GM19035 (cell line): ENCODE measurements at regions not wholly inside any gene's neighbourhood (a gene's known extent, or its start where the extent isn't known, plus 50 kb on each side); places are given as distances from the start of the nearest gene placed in this dataset.
"Not testable (repeated sequence)": the region's sequence is repeated elsewhere in the genome, so short reads cannot be mapped to it uniquely, and the experiment has no call there.

Experiments
- ATAC-seq: cut with Tn5 transposase; IDR thresholded peaks from one replicate; pipeline ENCODE4 v1.9.1; 2021; ENCODE audit not compliant: unreplicated experiment

DNA sequence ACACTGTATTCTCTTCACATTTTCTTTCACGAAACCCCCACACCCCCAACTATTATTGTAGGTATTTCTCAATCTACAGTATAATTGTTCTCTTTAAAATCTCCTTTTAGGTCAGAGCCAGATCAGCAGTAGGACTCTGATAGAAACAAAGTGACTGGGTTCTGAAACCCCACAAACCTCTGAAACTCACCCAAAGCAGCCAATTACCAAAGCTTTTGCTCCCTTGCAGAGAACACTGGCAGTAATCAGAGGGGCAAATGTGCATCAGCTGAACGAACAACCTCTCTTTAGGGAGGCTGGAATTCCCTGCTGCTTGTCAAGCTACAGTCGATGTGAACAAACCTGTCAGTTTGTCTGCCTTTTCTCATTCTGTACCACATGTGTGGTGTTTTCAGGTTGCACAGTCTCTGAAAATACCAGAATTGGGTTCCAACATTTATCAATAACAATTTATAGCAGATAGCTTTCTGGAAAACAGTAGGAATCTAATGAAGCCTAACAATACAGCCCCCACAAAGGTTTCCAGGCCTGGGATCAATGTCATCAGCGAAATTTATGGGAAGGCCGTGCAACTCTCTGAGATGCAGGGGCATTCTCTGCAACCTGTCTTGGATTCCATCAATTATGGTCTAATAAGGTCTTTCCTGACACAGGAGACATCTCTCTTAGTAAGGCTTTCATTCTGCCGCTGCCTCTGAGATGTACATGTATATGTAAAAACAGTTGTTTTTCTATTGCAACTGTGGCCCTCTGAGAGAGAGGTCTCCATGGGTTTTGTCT is 395.9 kb downstream of the GPAT3 start:
- ATAC-seq: no peak

DNA sequence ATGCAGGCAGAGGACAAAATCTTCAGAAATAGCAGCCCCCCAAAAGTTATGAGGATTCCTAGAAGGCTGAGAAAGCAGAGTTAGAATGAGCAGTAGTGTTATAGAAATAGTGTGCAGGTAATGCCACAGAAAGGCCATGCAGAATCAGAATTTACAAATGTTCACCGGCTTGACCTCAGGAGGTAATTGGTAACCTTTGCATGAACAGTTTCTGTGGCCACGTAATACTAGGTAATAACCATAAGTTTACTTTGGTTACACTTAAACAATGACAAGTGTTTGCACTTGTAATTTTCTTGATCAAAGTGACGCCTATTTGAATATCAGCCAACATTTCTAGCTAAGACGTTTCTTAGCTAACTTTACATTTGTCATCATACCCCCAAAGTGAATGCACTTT is 393.6 kb downstream of the GPAT3 start:
- no peak for ATAC-seq

DNA sequence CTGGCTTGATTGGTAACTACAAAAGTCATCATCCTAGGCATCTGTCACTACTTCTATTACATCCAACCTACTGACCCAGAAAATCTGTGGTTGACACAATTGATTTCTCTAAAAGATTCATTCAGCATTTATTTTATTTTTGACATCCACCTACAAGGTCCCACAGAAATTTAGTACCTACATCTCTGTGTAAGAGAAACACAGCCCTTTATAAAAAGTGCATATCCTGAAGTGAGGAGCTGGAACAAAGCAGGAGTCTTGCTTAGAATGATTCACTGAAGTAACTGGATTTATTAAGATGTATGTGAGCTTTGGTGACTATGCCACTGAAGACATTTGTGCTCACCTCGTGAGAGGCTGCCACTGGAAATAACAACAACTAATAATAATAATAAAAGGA is 391.0 kb downstream of the GPAT3 start:
- ATAC-seq: no peak

DNA sequence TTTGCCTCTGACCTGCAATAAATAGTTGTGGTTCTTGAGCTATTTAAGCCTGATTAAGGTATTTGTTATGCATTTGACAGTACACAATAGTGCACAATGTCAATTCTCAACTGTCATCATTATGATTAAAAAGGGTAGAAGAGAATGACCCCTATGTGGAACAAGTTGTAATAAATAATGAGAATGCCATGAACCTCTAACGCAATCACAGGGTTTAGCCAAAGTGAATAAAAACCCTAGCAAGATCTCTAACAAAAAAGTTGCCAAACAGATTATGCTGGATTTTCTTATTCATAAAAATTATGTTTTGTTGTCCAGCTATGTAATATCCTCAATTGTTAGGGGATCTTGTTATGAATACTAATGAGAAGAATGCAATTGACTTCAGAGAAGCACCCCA is 387.4 kb downstream of the GPAT3 start:
- no peak for ATAC-seq

DNA sequence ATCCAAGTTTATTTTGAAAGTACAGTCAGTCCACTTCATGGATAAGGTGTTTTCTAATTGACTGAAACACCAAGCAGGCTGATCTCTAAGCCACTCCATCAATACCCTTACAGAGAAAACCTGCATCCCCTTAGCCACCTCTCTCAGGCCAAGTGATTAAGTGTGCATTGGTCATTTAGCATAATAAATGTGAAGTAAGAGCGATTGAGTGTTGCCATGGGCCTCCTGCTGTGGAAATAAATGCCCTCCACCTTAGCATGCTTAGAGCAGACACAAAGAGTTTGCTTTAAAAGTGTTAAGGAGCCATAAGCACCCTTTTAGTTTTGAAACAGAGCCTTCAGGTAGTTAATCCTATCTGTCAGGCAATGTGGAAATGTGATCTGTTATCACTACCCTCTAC is 386.5 kb downstream of the GPAT3 start:
- no peak for ATAC-seq

DNA sequence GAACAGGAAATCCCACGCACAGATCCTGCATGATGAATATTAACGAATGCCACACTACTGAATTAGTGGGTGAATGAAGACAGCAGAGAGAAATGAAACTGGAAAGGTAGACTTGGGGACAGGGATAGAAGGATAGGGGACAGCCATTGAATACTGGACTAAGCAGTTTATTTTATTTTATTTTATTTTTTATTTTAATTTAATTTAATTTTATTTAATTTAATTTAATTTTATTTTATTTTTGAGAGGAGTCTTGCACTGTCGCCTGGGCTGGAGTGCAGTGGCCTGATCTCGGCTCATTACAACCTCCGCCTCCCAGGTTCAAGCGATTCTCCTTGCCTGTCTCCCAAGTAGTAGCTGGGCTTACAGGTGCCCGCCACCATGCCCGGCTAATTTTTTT is 385.2 kb downstream of the GPAT3 start:
- ATAC-seq: no peak

DNA sequence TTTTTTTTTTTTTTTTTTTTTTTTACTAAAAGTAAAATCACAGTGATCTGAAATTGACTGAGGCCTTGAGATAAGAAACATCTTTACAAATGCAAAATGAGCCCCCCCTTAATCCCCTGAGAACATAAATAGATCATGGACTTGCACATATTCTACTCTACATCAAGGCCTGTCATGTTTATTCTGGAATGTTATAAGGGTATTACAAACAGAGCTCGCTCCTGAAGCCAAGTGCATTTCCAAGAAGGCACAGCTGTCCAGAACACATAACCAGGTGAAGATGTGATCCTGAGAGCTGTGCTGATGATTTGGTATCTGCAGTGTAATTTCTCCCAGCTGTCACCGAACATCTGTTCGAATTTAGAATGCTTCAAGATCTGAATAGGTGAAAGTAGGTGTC is 384.5 kb downstream of the GPAT3 start:
- no peak for ATAC-seq

DNA sequence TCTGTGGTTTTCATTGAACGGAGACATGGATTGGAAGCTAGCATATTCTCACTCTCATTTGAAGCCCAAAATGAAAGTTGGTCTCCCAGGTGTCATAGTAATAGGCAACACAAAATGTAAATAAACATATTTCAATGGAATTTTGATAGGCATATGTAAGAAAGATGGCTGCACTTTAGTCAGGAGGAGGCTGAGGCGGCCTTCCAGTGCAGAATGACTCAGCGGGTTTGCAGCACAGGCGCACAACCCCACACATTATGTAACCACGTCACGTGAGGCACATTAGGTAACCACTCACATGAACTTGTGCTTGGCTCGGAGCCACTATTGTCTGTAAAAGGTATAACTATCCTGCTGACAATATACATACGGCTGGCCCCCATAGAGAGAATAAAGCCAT is 381.7 kb downstream of the GPAT3 start:
- no peak for ATAC-seq

DNA sequence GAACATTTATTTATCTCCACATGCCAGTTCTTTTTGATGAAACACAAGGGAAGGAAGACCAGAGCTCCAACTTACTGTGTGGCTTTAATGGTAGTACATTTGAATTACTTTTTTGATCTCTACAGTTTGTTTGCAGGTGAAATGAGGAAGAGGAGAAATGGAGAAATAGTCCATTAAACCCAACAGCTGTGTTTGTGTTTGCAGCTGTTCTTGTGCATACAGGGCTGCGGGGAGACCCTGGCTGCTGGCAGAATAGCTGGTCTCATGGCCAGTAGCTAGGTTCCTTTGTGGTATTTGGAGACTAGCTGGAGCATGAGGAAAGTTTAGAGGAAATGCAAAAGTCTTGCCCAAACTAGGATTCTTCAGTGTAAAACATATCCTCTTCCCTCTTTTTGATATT is 374.8 kb downstream of the GPAT3 start:
- ATAC-seq: no peak

DNA sequence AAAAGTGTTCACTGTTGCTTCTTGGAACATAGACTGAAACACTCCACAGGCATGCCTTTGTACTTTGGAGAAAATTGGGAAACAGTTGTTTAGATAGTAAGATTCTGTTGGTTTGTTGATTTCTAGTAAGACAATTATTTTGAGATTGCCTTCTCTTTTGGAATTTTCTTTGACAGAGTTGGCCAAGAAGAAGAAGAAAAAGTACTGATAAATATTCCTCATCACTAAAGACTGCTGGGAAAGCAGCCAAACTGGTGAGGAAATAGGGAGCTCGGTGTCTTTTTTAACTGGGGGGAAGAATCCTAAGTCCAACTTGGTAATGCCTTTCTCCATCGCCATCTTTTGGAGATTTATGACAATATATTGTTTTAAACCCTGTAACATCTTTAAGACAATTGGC is 370.7 kb downstream of the GPAT3 start:
- ATAC-seq: no peak

DNA sequence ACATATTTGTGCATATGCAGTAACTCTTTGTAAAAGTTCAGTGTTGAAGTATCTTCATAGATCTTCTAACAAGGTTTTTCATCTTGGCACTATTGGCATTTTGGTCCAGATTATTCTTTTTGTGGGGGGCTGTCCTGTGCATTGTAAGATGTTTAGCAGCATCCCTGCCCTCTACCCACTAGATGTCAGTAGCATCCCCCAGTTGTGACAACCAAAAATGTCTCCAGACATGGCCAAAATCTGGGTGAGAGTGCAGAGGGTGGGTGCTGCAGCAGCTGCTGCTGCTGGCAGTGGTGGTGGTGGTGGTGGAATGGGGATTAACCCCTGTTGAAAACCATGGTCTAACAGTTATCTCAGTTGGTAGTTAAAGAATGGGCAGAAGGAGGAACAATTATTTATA is 370.0 kb downstream of the GPAT3 start:
- ATAC-seq: no peak

DNA sequence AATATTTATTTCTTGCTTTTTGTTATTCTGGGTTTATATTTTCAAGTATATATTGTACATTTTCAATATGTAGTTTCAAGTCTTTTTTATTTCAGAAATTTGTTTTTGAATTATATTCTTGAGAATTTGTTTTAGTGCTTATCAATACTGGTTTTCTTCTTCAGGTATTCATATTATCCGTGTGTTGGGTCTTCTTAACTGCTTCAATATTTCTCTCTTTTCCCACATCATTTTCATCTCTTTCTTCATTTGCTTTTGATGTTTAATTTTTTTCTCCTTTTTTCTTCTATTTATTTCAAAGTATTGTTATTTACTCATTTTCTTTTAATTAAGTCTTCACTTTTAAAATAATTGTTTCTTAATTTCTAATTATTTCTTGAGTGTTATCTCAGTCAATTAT is 367.8 kb downstream of the GPAT3 start:
- ATAC-seq: not testable (repeated sequence)

DNA sequence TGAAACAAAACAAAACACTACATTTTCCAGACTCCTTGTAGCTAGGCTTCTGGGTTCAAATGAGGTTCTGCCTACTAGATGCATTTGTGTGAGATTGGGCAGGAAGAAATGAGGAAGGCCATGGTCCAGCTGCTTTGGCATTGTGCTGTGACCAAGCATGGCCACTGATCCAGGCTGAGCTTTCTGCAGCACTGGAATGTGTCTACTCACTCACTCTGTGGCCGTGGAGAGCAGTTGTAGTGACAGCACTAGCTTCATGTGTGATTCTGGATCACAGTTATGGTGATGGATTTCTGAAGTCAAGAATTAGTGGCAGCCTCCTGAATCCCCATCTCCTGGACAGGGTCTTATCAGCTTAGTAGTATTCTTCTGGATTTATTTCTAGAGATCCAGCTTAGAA is 358.9 kb downstream of the GPAT3 start:
- ATAC-seq: no peak

DNA sequence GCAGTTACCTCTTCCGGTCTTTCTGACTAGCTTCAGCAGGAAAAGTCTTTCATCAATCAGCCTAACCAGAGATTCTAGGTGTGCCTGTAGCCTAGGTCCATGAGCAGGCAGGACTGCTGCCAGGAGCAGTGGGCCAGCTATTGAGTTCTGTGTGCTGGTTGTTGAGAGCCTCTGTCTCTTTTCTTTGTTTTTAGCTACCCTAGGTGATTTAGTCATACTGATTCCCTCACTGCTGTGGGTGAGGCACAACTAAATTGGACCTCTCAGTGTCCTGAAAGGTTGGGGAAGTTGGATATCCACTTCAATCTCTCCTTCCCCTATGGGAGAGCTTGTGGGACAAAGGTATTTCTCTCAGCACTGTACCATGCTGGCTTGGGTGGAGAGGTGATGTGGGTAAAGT is 354.9 kb downstream of the GPAT3 start:
- ATAC-seq: no peak

DNA sequence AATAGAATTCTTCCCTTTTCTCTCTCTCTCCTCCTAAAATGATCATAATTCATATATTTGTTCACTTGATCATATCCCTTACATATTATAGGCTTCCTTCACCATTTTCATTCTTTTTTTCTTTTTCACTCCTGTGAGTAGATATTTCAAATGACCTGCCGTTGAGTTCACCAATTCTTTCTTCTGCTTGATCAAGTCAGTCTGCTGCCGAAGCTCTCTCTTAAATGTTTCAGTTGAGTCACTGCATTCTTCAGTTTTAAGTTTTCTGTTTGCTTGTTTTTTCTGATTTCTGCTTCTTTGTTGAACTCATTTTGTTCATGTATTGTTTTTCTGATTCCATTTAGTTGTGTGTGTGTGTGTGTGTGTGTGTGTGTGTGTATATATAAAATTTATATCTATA is 354.3 kb downstream of the GPAT3 start:
- ATAC-seq: no peak

DNA sequence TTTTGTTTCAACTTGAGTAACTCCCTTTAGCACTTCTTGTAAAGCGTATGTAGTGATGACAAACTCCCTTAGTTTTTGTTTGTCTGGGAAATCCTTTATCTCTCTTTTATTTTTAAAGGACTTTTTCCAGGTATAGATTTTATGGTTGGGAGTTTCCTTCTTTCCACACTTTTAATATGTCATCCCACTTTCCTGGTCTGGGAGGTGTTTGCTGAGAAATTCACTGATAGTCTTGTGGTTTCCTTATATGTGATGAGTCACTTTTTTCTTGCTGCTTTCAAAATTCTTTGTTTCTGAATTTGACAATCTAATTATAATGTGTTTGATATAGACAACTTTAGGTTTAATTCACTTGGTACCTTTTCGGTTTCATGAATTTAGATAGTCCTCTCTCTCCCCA is 353.9 kb downstream of the GPAT3 start:
- no peak for ATAC-seq

DNA sequence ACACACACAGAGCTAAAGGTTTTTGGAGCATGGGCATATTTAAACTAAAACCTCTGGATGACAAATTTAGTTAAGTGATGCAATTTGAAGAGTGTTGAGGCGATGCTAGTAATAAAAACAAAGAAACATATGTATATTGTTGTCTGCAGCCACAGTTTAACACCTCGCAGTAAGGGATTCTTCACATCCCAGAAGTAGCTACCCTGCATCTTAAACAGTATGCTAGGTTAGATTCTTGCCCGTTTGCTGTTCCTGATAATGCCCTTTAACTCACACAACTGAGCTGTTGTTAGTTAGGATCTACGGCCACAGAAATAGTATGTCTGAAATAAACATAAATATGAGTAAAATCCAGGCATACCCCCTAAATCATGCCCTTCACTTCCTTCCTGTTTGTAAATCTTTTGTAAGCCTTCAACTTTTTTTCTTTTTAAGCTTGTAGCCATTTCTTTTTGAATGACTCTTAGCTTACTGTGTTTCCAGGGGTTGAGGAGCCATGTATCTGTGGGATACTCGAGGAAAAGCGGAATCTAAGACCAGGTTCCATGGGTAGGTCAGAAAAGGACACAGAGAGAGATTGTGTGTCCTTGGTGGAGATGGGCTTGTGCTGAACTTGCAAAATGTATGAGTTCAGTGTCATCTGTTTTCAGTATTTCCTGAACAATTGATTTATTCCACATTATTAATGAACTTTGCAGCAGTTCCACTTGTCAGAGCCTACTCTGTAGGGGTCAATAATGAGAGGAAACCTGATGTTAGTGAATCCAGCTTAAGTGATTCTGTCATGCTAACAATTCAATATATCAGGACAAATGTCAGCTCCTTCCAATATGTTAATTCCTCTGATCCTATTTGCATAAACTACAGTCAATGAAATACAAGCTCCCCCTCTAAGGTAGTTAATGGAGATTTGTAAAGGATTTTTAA is 349.6 kb downstream of the GPAT3 start:
- ATAC-seq: no peak

DNA sequence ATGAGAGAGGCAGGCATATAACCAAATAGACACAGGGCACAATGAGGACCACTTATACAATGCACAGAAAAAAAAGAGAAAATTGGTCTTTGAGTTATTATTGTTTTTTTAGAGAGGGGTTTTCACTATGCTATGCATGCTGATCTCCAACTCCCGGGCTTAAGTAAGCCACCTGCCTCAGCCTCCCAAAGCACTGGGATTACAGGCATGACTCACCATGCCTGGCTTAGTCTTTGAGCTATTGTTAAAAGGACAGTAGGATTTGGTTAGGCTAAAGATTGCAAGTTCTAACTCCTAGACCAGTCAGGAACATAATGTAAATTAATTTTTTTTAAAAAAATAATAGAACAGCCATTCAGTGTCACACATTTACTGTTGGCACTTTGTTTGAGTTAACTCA is 340.1 kb downstream of the GPAT3 start:
- no peak for ATAC-seq

DNA sequence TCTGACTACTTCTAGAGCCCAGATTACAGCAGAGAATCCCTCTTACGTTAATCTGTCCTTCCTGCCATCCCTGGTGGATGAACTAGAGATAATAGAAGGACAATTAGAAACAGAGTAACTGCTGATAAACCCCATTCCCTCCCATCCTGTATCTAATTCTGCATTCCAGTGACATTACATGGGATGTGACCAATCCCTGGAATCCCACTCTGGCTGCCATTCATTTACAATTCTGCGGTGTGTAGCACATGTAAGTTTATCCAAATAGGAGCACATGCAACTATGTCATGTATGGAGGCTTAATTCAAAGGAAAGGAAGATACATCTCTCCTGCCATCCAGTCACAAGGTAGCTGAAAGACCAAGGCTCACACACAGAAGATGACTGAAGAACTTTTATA is 339.5 kb downstream of the GPAT3 start:
- no peak for ATAC-seq

DNA sequence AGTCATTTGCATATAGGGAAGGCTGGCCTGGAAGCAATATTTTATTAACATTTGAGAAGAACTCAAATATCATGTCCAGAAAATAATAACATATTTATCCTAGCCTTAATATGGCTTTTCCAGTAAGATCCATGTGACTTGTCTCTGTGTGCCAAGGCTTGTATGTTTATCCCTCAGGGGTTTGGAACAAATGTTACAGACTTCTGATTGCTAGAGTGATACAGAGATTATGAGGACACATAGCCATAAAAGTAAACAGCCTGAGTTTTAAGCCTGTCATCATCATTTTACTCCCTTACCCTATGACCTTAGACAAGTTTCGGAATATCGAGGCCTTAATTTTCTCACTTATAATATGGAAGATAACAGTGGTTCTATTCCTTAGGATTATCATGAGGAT is 338.1 kb downstream of the GPAT3 start:
- no peak for ATAC-seq

DNA sequence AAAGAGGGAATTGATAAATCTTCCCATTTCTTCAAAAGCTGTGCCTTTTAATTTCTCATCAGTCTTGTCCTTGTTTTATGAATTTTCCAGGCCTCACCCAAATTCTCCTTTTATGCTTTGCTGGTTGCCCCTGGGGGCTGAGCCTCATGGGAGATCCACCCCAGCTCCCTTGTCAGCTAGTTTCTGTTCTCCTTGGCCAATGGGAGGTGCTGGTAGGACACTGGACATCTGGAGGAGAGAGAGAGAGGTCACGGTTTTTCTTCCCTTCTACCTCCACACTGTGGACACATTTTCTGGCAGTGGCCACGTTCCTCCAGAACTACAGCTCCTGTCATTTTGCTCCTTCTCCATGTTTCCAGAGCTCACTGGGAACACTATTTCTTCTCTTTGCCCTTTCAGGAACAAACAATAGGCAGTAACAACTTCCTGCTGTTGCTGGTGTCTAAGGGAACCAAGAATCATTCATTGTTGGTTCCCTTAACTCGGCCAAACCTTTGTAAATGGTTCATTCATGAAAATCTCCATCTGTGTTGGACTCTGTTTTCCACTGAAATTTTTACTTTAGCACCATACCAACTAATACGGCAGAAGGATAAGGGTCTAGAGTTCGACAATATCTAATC is 334.5 kb downstream of the GPAT3 start:
- no peak for ATAC-seq
